ENCODE measurements at regions not wholly inside any gene's neighbourhood (a gene's known extent, or its start where the extent isn't known, plus 50 kb on each side); places are given as distances from the start of the nearest gene placed in this dataset.
"Not testable (repeated sequence)": the region's sequence is repeated elsewhere in the genome, so short reads cannot be mapped to it uniquely, and the experiment has no call there.

DNA sequence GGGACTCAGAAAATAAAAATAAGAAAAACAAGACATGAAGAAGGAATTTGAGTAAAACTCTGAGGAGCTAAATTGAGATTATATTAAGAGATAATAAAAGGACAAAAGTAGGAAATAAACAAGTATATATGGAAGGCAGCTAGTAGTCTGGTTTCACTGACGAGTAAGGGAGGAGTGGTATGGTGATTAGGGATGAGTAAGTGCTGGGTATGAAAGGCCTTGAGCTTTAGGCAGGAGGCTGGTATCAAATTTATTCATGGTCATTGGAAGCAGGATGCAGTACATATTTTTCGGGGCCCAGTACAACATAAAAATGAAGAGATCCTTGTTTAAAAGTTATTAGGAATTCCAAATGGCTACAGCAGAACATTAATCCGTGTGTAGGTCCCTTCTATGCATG lies 789.7 kb upstream of the PRMT6 start:
- no peak for DNase-seq (ENCODE audit: low read depth)

- DNase-seq (ENCODE audit: low read depth) = no peak
These were observed 788.4 kb upstream of the PRMT6 start for GRCh38 chr1:106268070-106268469.

GRCh38 chr1:106276871-106277270 lies 779.6 kb upstream of the PRMT6 start:
- no peak for DNase-seq (ENCODE audit: low read depth)

DNA sequence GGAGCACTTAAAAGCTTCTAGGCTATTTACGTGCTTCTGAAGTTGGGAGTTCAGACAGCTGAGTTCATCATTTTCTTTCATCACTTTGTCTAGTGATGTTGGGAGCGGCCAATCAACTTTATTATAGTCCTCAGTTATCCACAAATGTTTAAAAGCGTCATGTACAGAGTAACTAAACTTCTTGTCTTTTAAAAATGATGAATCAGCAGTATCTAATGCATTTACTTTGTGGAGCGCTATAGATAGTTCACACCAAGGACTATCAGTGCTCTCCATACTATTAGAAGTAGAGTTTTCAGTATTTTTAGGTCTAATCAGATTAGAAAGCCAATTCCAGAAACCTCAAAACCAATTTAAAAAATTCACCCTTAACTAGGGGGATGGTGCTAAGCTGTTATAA lies 778.7 kb upstream of the PRMT6 start:
- DNase-seq (ENCODE audit: low read depth) = no peak

DNA sequence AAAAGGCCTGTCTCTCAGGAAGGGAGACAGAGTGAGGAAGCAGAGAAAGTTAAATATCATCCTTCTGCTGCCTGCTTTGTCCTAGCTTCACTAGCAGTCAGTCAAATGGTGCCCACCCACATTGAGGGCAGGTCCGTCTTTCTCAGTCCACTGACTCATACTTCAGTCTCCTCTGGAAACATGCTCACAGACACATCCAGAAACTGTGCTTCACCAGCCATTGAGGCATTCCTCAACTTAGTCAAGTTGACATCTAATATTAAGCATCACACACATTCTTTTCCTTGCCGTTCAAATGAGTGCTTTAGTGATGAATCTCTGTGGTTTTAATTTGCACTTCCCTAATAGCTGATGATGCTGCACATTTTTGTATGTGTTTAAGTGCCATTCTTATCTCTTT lies 777.8 kb upstream of the PRMT6 start:
- DNase-seq (ENCODE audit: low read depth) = no peak

DNA sequence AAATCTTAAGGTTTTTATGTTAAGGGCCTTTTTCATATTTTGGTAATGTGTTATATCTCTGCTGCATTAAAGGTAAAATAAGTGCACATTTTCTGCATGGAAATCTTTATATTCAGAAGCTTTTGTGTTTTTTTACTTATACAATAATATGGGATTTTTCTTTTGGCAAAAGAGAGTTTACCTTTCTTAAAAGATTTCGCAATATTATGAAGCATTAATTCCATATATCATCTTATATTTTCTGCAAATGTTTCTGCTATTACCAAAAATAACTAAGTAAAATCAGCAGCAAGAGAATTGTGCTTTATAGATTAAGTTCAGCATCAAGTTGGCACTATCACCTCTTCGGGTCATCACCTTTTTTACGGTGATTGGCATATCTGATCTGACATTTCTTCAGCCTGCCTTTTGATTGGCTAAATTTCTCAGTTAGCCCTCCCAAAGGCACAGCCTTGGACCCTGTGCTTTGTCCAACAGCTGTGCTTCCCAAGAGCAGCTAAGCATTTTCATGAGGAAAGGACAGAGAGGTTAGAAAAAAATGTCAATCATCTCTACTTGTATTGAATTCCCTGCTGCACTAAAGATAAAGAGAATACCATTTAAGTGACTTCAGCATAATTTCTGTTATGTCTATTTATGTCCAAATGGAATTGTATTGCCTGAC lies 767.1 kb upstream of the PRMT6 start:
- no peak for DNase-seq (ENCODE audit: low read depth)

DNA sequence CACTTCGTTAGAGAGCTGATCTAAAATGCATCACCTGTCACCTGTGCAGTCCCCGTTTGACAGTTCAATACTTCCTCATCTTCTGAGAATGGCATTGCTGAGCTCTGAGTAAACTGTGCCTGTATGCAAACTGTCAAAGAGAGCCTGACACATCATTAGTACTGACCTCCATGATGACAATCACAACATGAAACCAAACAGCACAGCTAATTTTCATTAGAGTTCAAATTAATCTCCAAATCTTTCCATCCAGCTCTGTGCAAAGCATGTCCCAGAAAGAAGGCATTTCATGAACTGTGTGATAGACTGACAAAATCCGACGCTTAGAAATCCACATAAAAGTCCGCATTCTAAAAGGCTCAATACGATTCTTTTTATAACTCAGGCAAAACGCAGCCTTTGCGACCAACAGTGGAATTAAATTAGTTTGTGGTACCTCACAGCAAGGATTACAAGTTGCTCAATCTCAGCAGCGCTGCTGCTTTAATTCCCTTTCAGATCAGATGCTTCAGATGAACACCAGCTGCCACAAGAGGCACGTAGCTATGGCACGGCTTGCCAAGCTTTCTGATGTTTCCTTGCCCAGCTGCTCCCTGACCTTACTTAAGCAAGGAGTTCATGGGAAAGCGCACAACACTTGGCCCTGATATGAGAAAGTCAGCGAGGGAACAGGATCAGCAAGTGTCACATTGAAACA lies 765.5 kb upstream of the PRMT6 start:
- DNase-seq (ENCODE audit: low read depth) = no peak

- no peak for DNase-seq (ENCODE audit: low read depth)
These were observed 764.3 kb upstream of the PRMT6 start for GRCh38 chr1:106292130-106292529.

- DNase-seq (ENCODE audit: low read depth) = no peak
These were observed 760.0 kb upstream of the PRMT6 start for GRCh38 chr1:106296431-106296830.

- DNase-seq (ENCODE audit: low read depth) = no peak
These were observed 752.4 kb upstream of the PRMT6 start for GRCh38 chr1:106304106-106304505.

DNA sequence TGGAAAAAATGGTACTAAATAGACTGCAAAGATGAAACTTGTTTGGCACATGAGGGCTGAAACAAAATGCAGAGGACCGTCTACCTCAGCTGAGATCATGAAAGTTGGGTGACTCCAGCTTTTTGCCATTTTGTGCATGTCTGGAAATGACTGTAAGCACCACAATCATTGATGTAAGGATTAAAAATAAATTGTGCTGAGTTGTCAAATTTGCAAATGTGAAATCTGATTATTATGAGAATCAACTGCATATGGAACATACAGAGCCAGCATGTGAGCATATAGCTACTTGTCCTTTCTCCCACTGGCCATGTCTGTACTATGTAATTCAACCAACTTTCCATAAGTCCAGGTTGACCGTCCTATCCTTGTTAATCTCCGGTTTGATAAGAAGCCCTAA lies 736.9 kb upstream of the PRMT6 start:
- no peak for DNase-seq (ENCODE audit: low read depth)

- DNase-seq (ENCODE audit: low read depth) = no peak
These were observed 730.9 kb upstream of the PRMT6 start for GRCh38 chr1:106325600-106325999.

- no peak for DNase-seq (ENCODE audit: low read depth)
These were observed 712.0 kb upstream of the PRMT6 start for GRCh38 chr1:106344494-106344893.

GRCh38 chr1:106360252-106360651 lies 696.2 kb upstream of the PRMT6 start:
- no peak for DNase-seq (ENCODE audit: low read depth)

DNA sequence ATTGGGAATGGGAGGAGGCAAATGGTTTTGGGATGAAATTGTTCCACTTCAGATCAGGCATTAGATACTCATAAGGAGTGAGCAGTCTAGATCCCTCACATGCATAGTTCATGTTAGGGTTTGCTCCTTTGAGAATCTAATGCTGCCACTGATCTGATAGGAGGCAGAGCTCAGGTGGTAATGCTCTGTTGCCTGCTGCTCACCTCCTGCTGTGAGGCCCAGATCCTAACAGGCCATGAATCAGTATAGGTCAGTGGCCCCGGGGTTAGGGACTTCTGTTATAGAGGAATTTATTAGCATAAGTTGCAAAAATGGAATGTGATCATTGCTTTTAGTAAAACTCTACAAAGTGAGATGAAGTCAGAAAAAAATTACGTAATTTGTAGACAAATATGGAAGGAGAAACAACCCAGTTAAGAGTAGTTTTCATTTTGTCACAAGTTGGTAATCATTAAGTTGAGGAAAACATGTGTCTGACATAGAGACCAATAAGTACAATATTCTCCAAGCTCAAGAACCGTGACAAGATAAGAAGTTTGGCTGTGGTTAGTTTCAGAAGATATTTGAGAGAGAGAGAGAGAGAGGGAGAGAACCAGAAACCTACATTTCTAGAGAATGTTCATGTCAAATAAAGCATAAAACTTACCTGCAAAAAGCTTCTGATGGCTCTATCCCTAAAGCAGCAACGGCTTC lies 689.7 kb upstream of the PRMT6 start:
- no peak for DNase-seq (ENCODE audit: low read depth)

- DNase-seq (ENCODE audit: low read depth) = no peak
These were observed 678.2 kb upstream of the PRMT6 start for GRCh38 chr1:106378261-106378660.

DNA sequence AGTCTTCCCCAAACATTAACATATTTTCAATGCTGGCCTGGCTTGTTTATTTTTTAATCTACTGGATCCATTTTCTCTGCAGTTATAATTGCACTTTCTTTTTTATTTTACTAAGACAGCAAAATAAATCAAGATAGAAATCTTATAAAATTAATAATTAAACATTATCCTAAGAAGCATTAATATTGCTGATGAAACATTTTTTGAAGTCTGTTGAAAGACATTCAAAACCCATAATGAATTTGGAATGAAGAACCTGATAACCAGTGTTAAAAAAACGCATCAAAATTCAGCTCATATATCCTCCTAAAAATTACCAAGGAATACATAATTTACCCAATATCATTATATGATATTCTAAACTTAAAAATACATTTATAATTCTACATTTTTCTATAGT lies 675.7 kb upstream of the PRMT6 start:
- no peak for DNase-seq (ENCODE audit: low read depth)

GRCh38 chr1:106389160-106389559 lies 667.3 kb upstream of the PRMT6 start:
- not testable (repeated sequence) for DNase-seq (ENCODE audit: low read depth)

DNA sequence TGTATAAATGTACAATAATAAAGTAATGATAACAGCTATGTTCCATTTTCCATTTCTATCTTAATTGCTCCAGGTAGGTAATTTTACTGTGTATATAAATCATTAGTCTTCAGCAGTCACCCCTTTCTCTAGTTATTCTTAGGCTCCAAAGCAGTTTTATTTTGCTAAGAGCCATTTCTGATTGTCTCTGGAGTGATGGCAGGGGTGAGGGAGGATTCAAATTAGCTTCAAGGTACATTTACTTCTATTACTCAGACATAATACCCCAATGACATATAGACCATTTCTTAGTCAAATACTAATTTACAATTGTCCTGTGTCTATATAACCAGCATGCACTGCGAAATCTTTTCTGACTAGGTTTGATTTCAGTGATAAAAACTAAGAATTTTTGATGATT lies 663.4 kb upstream of the PRMT6 start:
- DNase-seq (ENCODE audit: low read depth) = no peak

DNA sequence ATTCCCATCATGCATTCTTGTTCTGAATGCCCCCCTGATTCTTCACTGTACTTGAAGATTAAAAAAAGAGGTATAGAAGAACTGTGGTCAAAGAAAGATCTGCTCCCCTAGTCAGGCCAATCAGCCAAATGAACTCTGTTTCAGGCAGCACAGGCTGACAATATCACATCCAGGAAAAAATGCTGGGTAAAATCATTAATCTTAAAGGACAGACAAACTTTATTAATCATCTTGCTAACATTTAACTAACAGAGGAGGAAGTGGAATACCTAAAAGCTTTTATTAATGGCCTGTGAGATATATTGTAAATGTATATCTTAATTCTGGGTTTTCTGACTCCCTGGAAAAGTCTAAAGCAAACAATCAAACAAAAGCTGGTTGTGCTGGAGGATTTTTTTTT lies 660.5 kb upstream of the PRMT6 start:
- DNase-seq (ENCODE audit: low read depth) = no peak

GRCh38 chr1:106398391-106398790 lies 658.1 kb upstream of the PRMT6 start:
- no peak for DNase-seq (ENCODE audit: low read depth)

DNA sequence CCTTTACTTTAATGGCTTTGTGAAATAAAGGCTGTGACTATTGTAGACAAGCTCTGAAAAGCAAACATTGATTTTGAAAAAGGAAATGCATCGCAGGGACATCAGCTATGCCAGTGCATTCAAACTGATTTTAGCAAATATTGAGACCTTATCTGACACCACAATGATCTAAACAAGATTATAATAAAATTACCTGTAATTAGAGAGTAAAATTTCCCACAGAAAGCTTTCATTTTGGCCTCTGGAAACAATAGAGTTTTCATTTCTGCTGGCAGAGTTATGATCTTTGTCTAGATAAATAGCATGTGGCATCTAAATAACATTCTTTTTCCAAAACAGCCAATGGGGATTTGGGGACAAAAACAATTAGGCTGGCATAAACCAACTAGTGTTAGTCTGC lies 650.4 kb upstream of the PRMT6 start:
- DNase-seq (ENCODE audit: low read depth) = no peak

DNA sequence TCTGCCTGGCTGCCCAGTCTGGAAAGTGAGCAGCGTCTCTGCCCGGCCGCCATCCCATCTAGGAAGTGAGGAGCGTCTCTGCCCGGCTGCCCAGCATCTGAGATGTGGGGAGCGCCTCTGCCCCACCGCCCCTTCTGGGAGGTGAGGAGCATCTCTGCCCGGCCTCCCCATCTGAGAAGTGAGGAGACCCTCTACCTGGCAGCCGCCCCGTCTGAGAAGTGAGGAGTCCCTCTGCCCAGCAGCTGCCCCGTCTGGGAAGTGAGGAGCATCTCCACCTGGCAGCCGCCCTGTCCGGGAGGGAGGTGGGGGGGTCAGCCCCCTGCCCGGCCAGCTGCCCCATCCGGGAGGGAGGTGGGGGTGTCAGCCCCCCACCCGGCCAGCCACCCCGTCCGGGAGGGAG lies 644.2 kb upstream of the PRMT6 start:
- DNase-seq (ENCODE audit: low read depth) = not testable (repeated sequence)
